ENCODE measurements at regions not wholly inside any gene's neighbourhood (a gene's known extent, or its start where the extent isn't known, plus 50 kb on each side); places are given as distances from the start of the nearest gene placed in this dataset.

- no peak for DNase-seq (ENCODE audit: low read depth)
Observed at GRCh38 chr10:16360001-16360400, 76.8 kb upstream of the PTER start.

GRCh38 chr10:16360425-16360824, 76.4 kb upstream of the PTER start:
- no peak for DNase-seq (ENCODE audit: low read depth)

- no peak for DNase-seq (ENCODE audit: low read depth)
Observed at GRCh38 chr10:16361086-16361485, 75.7 kb upstream of the PTER start.

- DNase-seq (ENCODE audit: low read depth), result no peak
Observed at GRCh38 chr10:16363741-16364140, 73.1 kb upstream of the PTER start.

- DNase-seq (ENCODE audit: low read depth), result no peak
Observed at GRCh38 chr10:16367621-16368292, 69.1 kb upstream of the PTER start.

GRCh38 chr10:16381083-16381482, 55.7 kb upstream of the PTER start:
- no peak for DNase-seq (ENCODE audit: low read depth)

- DNase-seq (ENCODE audit: low read depth), result no peak
Observed at GRCh38 chr10:16384021-16384420, 52.8 kb upstream of the PTER start.

GRCh38 chr10:16386855-16387254, 50.0 kb upstream of the PTER start:
- DNase-seq (ENCODE audit: low read depth), result no peak
